ENCODE measurements at regions not wholly inside any gene's neighbourhood (a gene's known extent, or its start where the extent isn't known, plus 50 kb on each side); places are given as distances from the start of the nearest gene placed in this dataset.

DNA sequence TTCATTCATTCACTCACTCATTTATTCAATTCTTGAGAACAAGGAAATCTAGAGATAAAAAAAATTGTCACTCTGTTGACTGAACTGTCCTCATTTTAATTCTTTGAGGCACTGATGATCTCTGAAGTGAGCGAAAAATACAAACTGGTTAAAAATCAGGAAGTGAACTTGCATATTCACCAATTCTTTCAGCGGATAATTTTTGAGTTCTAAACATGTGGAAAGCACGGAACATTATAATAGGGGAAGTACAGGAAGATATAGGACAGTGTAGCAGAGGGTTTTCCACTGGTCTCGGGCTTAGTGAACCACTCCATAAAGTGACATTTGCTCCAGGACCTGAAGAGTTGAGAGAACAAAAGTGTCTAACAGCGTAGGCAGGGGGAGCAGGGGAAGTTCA lies 169.5 kb downstream of the TLR4 start:
- Histone ChIP-seq H3K9me3 (ENCODE audit: control insufficient read depth, insufficient read depth, low read depth, low read length) (no peaks in the 10 kb centered on the region), H4K20me1 (ENCODE audit: control insufficient read depth, extremely low read depth, insufficient read depth, low read length) (no peaks in the 10 kb centered on the region), H3K4me2 (ENCODE audit: extremely low read depth, insufficient read depth, low read length) (no peak overlapping the region), H3K36me3 (ENCODE audit: control insufficient read depth, insufficient read depth, low read length) (no peaks in the 10 kb centered on the region), H3K4me1 (ENCODE audit: control insufficient read depth, extremely low read depth, insufficient read depth, low read length) (no peaks in the 10 kb centered on the region), H3K27ac (ENCODE audit: insufficient read depth, low read length) (no peak overlapping the region), H2AFZ (ENCODE audit: low read length) (no peak overlapping the region), H3K79me2 (ENCODE audit: control insufficient read depth, insufficient read depth, low read length) (no peaks in the 10 kb centered on the region), H3K4me3 (replicated peaks in 1 of 4; ENCODE audit: control extremely low read depth in 1 of 4, insufficient read depth in 1 of 4, low read depth in 3 of 4, low read length in 4 of 4) (no peak overlapping the region), H3K27me3 (ENCODE audit: control insufficient read depth, insufficient read depth, low read length) (no peaks in the 10 kb centered on the region), H3K9ac (ENCODE audit: insufficient read depth, low read length) (no peak overlapping the region)
- DNase-seq (ENCODE audit: low read depth in 2 of 2) = no peak
- TF ChIP-seq, protein P1, sequence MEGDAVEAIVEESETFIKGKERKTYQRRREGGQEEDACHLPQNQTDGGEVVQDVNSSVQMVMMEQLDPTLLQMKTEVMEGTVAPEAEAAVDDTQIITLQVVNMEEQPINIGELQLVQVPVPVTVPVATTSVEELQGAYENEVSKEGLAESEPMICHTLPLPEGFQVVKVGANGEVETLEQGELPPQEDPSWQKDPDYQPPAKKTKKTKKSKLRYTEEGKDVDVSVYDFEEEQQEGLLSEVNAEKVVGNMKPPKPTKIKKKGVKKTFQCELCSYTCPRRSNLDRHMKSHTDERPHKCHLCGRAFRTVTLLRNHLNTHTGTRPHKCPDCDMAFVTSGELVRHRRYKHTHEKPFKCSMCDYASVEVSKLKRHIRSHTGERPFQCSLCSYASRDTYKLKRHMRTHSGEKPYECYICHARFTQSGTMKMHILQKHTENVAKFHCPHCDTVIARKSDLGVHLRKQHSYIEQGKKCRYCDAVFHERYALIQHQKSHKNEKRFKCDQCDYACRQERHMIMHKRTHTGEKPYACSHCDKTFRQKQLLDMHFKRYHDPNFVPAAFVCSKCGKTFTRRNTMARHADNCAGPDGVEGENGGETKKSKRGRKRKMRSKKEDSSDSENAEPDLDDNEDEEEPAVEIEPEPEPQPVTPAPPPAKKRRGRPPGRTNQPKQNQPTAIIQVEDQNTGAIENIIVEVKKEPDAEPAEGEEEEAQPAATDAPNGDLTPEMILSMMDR (conservative IDR thresholded peaks at IDR 0.05 in 1 of 2, IDR thresholded peaks at IDR 0.05 in 1 of 2; ENCODE audit: low read depth in 1 of 2, low read length in 2 of 2) = no peak
- TF ChIP-seq EZH2 (IDR thresholded peaks at IDR 0.05; ENCODE audit: low read length, missing control alignments) = no peak

DNA sequence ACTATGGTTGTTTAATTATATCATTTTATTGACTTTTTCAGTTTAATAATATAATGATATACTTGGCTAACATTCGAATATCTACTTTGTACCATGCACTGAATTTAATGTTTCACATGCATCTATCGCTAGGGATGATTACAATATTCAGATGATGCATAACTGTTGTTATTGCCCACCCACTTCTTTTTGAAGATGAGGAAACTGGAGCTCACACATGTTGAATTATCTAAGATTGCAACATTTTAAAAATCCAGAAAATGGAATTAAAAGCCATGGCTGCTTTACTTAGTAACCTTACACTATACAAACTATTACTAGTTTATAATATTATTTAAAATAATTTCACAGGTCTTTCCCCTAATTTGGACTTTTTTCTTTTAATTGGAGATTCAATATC lies 171.7 kb downstream of the TLR4 start:
- H3K36me3 ChIP-seq (ENCODE audit: control insufficient read depth, insufficient read depth, low read length) = no peaks in the 10 kb centered on the region
- no peak overlapping the region for H2AFZ ChIP-seq (ENCODE audit: low read length)
- no peaks in the 10 kb centered on the region for H4K20me1 ChIP-seq (ENCODE audit: control insufficient read depth, extremely low read depth, insufficient read depth, low read length)
- H3K9me3 ChIP-seq (ENCODE audit: control insufficient read depth, insufficient read depth, low read depth, low read length) = no peaks in the 10 kb centered on the region
- TF ChIP-seq, protein P1 (conservative IDR thresholded peaks at IDR 0.05 in 1 of 2, IDR thresholded peaks at IDR 0.05 in 1 of 2; ENCODE audit: low read depth in 1 of 2, low read length in 2 of 2) = no peak
- no peak for TF ChIP-seq EZH2 (IDR thresholded peaks at IDR 0.05; ENCODE audit: low read length, missing control alignments)
- H3K27ac ChIP-seq (ENCODE audit: insufficient read depth, low read length) = no peak overlapping the region
- no peak for DNase-seq (ENCODE audit: low read depth in 2 of 2)
- H3K4me3 ChIP-seq (replicated peaks in 1 of 4; ENCODE audit: control extremely low read depth in 1 of 4, insufficient read depth in 1 of 4, low read depth in 3 of 4, low read length in 4 of 4) = no peak overlapping the region
- H3K79me2 ChIP-seq (ENCODE audit: control insufficient read depth, insufficient read depth, low read length) = no peaks in the 10 kb centered on the region
- H3K4me1 ChIP-seq (ENCODE audit: control insufficient read depth, extremely low read depth, insufficient read depth, low read length) = no peaks in the 10 kb centered on the region
- H3K27me3 ChIP-seq (ENCODE audit: control insufficient read depth, insufficient read depth, low read length) = no peaks in the 10 kb centered on the region
- no peak overlapping the region for H3K4me2 ChIP-seq (ENCODE audit: extremely low read depth, insufficient read depth, low read length)
- H3K9ac ChIP-seq (ENCODE audit: insufficient read depth, low read length) = no peak overlapping the region

DNA sequence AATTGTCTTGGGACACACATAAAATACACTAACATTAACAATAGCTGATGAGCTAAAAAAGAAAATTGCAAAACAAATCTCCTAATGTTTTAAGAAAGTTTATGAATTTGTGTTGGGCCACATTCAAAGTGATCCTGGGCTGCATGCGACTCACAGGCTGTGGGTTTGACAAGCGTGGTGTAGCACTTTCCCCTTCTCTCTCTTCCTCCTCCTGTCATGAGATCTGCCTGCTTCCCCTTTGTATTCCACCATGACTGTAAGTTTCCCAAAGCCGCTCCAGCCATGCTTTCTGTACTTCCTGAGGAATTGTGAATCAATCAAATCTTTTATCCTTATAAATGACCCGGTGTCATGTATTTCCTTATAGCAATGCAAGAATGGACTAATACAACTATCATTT lies 178.0 kb downstream of the TLR4 start:
- Histone ChIP-seq H3K27me3 (ENCODE audit: control insufficient read depth, insufficient read depth, low read length) (no peaks in the 10 kb centered on the region), H3K4me1 (ENCODE audit: control insufficient read depth, extremely low read depth, insufficient read depth, low read length) (no peaks in the 10 kb centered on the region), H3K36me3 (ENCODE audit: control insufficient read depth, insufficient read depth, low read length) (no peaks in the 10 kb centered on the region), H3K9me3 (ENCODE audit: control insufficient read depth, insufficient read depth, low read depth, low read length) (no peaks in the 10 kb centered on the region), H4K20me1 (ENCODE audit: control insufficient read depth, extremely low read depth, insufficient read depth, low read length) (no peaks in the 10 kb centered on the region), H3K4me2 (ENCODE audit: extremely low read depth, insufficient read depth, low read length) (no peak overlapping the region), H3K27ac (ENCODE audit: insufficient read depth, low read length) (no peak overlapping the region), H3K79me2 (ENCODE audit: control insufficient read depth, insufficient read depth, low read length) (no peaks in the 10 kb centered on the region), H2AFZ (ENCODE audit: low read length) (no peak overlapping the region), H3K4me3 (replicated peaks in 1 of 4; ENCODE audit: control extremely low read depth in 1 of 4, insufficient read depth in 1 of 4, low read depth in 3 of 4, low read length in 4 of 4) (no peak overlapping the region), H3K9ac (ENCODE audit: insufficient read depth, low read length) (no peak overlapping the region)
- no peak for DNase-seq (ENCODE audit: low read depth in 2 of 2)
- TF ChIP-seq, protein P1 (conservative IDR thresholded peaks at IDR 0.05 in 1 of 2, IDR thresholded peaks at IDR 0.05 in 1 of 2; ENCODE audit: low read depth in 1 of 2, low read length in 2 of 2) = no peak
- TF ChIP-seq EZH2 (IDR thresholded peaks at IDR 0.05; ENCODE audit: low read length, missing control alignments) = no peak
